ENCODE measurements at regions not wholly inside any gene's neighbourhood (a gene's known extent, or its start where the extent isn't known, plus 50 kb on each side); places are given as distances from the start of the nearest gene placed in this dataset.

DNA sequence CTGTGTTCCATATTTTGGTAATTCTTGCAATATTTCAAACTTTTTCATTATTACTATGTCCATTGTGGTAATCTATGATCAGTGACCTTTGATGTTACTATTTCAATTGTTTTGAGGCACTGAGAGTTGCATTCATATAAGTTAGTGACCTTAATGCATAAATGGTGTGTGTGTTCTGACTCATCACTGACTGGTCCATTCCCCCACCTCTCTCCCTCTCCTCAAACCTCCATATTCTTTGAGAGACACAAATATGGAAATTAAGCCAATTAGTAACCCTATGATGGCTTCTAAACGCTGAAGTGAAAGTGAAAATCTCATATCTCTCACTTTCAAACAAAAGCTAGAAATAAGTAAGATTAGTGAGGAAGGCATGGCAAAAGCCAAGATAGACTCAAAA lies 739.6 kb downstream of the CCSER2 start:
- ATAC-seq (no peak), FAIRE-seq (no peak), DNase-seq (ENCODE audit: extremely low read depth in 1 of 4, low spot score in 3 of 4) (no peak)
- Histone ChIP-seq H3K9me1 (ENCODE audit: control insufficient read depth, insufficient read depth, low read length) (no peaks in the 10 kb centered on the region), H3K4me2 (ENCODE audit: insufficient read depth, low read length) (no peak overlapping the region), H3K27me3 (ENCODE audit: control insufficient read depth in 2 of 2, insufficient read depth in 2 of 2, low read length in 2 of 2) (no peaks in the 10 kb centered on the region), H3K27ac (ENCODE audit: extremely low read depth, low read depth, low read length) (no peak overlapping the region), H3K4me3 (no peak overlapping the region), H3K9ac (ENCODE audit: insufficient read depth in 1 of 2, low read depth in 2 of 2, low read length in 2 of 2) (no peak overlapping the region), H3K79me2 (ENCODE audit: control insufficient read depth, insufficient read depth, low read length) (no peaks in the 10 kb centered on the region), H3K9me3 (replicated peaks; ENCODE audit: control insufficient read depth, insufficient read depth, low read depth, low read length) (no peaks in the 10 kb centered on the region), H3K36me3 (ENCODE audit: control insufficient read depth, insufficient read depth, low read length) (no peaks in the 10 kb centered on the region), H4K20me1 (replicated peaks; ENCODE audit: control insufficient read depth, insufficient read depth, low read length) (no peaks in the 10 kb centered on the region), H2AFZ (ENCODE audit: low read depth, low read length) (no peak overlapping the region), H3K4me1 (replicated peaks in 1 of 2; ENCODE audit: control insufficient read depth in 2 of 2, insufficient read depth in 2 of 2, low read length in 2 of 2) (no peaks in the 10 kb centered on the region)
- no peak for TF ChIP-seq CBX3 (IDR thresholded peaks at IDR 0.05; ENCODE audit: borderline replicate concordance in 1 of 2, low read length in 2 of 2)
- TF ChIP-seq U2AF2 (optimal IDR thresholded peaks at IDR 0.05; ENCODE audit: low read depth, low read length), result no peak
- TF ChIP-seq HMGN3 (IDR thresholded peaks at IDR 0.05; ENCODE audit: borderline replicate concordance, extremely low read depth, insufficient read length, low read depth, low read length), result no peak
- TF ChIP-seq ARID2 (IDR thresholded peaks at IDR 0.05), result no peak
- in situ Hi-C loops (cut with MboI) (no loop called here), intact Hi-C loops (cut with micrococcal nuclease) (no loop called here)
- 0% methylated on average over 1 of the region's 1 CpG for WGBS (ENCODE audit: insufficient coverage, low coverage, missing lambda C conversion rate)
- ChIA-PET CTCF (ENCODE audit: low intra/inter-chr PET ratio) (no interaction called here), POLR2A (no interaction called here)
- BruUV-seq (replicated peaks), result no TSS peak

DNA sequence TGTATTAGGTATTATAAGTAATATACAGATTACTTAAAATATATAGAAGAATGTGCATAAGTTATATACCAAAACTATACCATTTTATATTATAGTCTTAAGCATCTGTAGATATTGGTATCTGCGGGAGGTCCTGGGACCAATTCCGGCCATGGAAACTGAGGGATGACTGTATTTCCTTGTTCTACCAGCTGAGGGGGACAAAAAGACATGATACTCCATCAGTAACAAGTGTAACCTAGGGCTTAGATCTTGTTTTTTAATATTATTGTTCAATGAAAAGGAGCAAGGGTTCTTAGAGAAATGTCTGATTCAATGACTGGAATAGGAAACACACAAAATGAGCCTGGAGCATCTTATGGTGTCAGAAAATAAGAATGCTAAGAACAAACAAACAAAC lies 752.5 kb downstream of the CCSER2 start:
- DNase-seq (ENCODE audit: extremely low read depth in 1 of 4, low spot score in 3 of 4) (no peak), FAIRE-seq (no peak), ATAC-seq (no peak)
- Histone ChIP-seq H3K9me3 (replicated peaks; ENCODE audit: control insufficient read depth, insufficient read depth, low read depth, low read length) (no peaks in the 10 kb centered on the region), H3K4me2 (ENCODE audit: insufficient read depth, low read length) (no peak overlapping the region), H3K9me1 (ENCODE audit: control insufficient read depth, insufficient read depth, low read length) (no peaks in the 10 kb centered on the region), H3K36me3 (ENCODE audit: control insufficient read depth, insufficient read depth, low read length) (no peaks in the 10 kb centered on the region), H3K4me1 (replicated peaks in 1 of 2; ENCODE audit: control insufficient read depth in 2 of 2, insufficient read depth in 2 of 2, low read length in 2 of 2) (no peaks in the 10 kb centered on the region), H3K79me2 (ENCODE audit: control insufficient read depth, insufficient read depth, low read length) (no peaks in the 10 kb centered on the region), H3K9ac (ENCODE audit: insufficient read depth in 1 of 2, low read depth in 2 of 2, low read length in 2 of 2) (no peak overlapping the region), H3K4me3 (no peak overlapping the region), H2AFZ (ENCODE audit: low read depth, low read length) (no peak overlapping the region), H4K20me1 (replicated peaks; ENCODE audit: control insufficient read depth, insufficient read depth, low read length) (no peaks in the 10 kb centered on the region), H3K27me3 (ENCODE audit: control insufficient read depth in 2 of 2, insufficient read depth in 2 of 2, low read length in 2 of 2) (no peaks in the 10 kb centered on the region), H3K27ac (ENCODE audit: extremely low read depth, low read depth, low read length) (no peak overlapping the region)
- POLR2A ChIA-PET, result no interaction called here
- intact Hi-C loops (cut with micrococcal nuclease), result no loop called here
- no TSS peak for BruUV-seq (replicated peaks)
- in situ Hi-C loops (cut with MboI), result no loop called here
- CTCF ChIA-PET (ENCODE audit: low intra/inter-chr PET ratio), result no interaction called here
- 0% methylated on average over 2 of the region's 2 CpGs for WGBS (ENCODE audit: insufficient coverage, low coverage, missing lambda C conversion rate)
- TF ChIP-seq MED1 (CRISPR knock-in tag; IDR thresholded peaks at IDR 0.05; ENCODE audit: borderline replicate concordance), result no peak
- no peak for TF ChIP-seq NCOR1 (IDR thresholded peaks at IDR 0.05)
- TF ChIP-seq BHLHE40 (IDR thresholded peaks at IDR 0.05; ENCODE audit: low read length), result no peak
- no peak for TF ChIP-seq ZFP36 (IDR thresholded peaks at IDR 0.05; ENCODE audit: low read depth, low read length, partially characterized antibody)
- TF ChIP-seq ZNF121 (CRISPR knock-in tag; conservative IDR thresholded peaks at IDR 0.05), result no peak
- no peak for TF ChIP-seq NR2C1 (IDR thresholded peaks at IDR 0.05)
- TF ChIP-seq NR2C1 (tag; IDR thresholded peaks at IDR 0.05), result no peak
- no peak for TF ChIP-seq HNRNPLL (IDR thresholded peaks at IDR 0.05; ENCODE audit: low read depth, low read length, poor library complexity, severe bottlenecking)
- TF ChIP-seq CTBP1 (IDR thresholded peaks at IDR 0.05; ENCODE audit: borderline replicate concordance), result no peak
- no peak for TF ChIP-seq ZFPM2 (CRISPR knock-in tag; IDR thresholded peaks at IDR 0.05)

Data from K562 (cell line).